ENCODE measurements at regions not wholly inside any gene's neighbourhood (a gene's known extent, or its start where the extent isn't known, plus 50 kb on each side); places are given as distances from the start of the nearest gene placed in this dataset.

- Histone ChIP-seq H3K4me1 (ENCODE audit: control insufficient read depth, extremely low read depth, insufficient read depth, low read length) (no peaks in the 10 kb centered on the region), H3K36me3 (ENCODE audit: control insufficient read depth in 2 of 2, extremely low read depth in 1 of 2, insufficient read depth in 2 of 2, low read length in 2 of 2) (no peaks in the 10 kb centered on the region), H3K9me1 (replicated peaks; ENCODE audit: control insufficient read depth, extremely low read depth, insufficient read depth, low read length) (no peaks in the 10 kb centered on the region), H3K4me2 (ENCODE audit: insufficient read depth, low read length) (no peak overlapping the region), H3K4me3 (replicated peaks in 1 of 3; ENCODE audit: insufficient read depth in 1 of 3, low read depth in 1 of 3, low read length in 3 of 3) (no peak overlapping the region), H2AFZ (ENCODE audit: low read depth, low read length) (no peak overlapping the region), H3K9ac (replicated peaks; ENCODE audit: extremely low read depth, insufficient read depth, low read length) (no peak overlapping the region), H4K20me1 (replicated peaks; ENCODE audit: control insufficient read depth, extremely low read depth, insufficient read depth, low read length) (no peaks in the 10 kb centered on the region), H3K79me2 (ENCODE audit: control insufficient read depth, insufficient read depth, low read length) (no peaks in the 10 kb centered on the region), H3K27me3 (ENCODE audit: control insufficient read depth in 2 of 2, insufficient read depth in 2 of 2, low read length in 2 of 2) (peaks cover 0 to 4% of the 10 kb centered on the region in 2 experiments), H3K27ac (ENCODE audit: insufficient read depth, low read depth, low read length) (no peak overlapping the region), H3K9me3 (replicated peaks; ENCODE audit: control insufficient read depth, insufficient read depth, low read length) (no peaks in the 10 kb centered on the region)
- POLR2A ChIA-PET, result no interaction called here
- FAIRE-seq (no peak), DNase-seq (ENCODE audit: low read depth, low spot score) (no peak)
- intact Hi-C loops (cut with micrococcal nuclease), result no loop called here
- no TSS peak for BruUV-seq (replicated peaks)
- TF ChIP-seq MAX (IDR thresholded peaks at IDR 0.05; ENCODE audit: insufficient read depth, insufficient read length) (no peak), CTCF (IDR thresholded peaks at IDR 0.05; ENCODE audit: extremely low read depth in 1 of 2, insufficient read depth in 1 of 2, low read depth in 1 of 2, low read length in 2 of 2) (no peak), GATA2 (IDR thresholded peaks at IDR 0.05; ENCODE audit: insufficient read depth, insufficient read length, low read depth, low read length) (no peak), POLR2AphosphoS5 (IDR thresholded peaks at IDR 0.05; ENCODE audit: insufficient read depth, low read depth, low read length) (no peak), EZH2 (IDR thresholded peaks at IDR 0.05; ENCODE audit: borderline replicate concordance, low read depth, low read length, severe bottlenecking) (no peak), MYC (IDR thresholded peaks at IDR 0.05; ENCODE audit: low read depth, low read length) (no peak), FOS (IDR thresholded peaks at IDR 0.05; ENCODE audit: borderline replicate concordance, insufficient read depth, low read length) (no peak), POLR2A (IDR thresholded peaks at IDR 0.05; ENCODE audit: low read depth, low read length) (no peak), JUN (IDR thresholded peaks at IDR 0.05; ENCODE audit: borderline replicate concordance, insufficient read depth, insufficient read length, low read depth) (no peak)
- dilution Hi-C loops (cut with MboI; ENCODE audit: extremely low pct_ligation_motif_present, low sequenced_read_pairs), result no loop called here
- CTCF ChIA-PET, result no interaction called here
These were observed 57.3 kb upstream of the DLG1 start for GRCh38 chr3:197355713-197356112.

Data from endothelial cell of umbilical vein (primary cell).